NCI-H128 (cell line): ENCODE measurements at regions not wholly inside any gene's neighbourhood (a gene's known extent, or its start where the extent isn't known, plus 50 kb on each side); places are given as distances from the start of the nearest gene placed in this dataset.

Experiments used
- DNase-seq: peaks from one replicate; lab custom pipeline; 2025; ENCODE audit not compliant: unreplicated experiment; lab: John Stamatoyannopoulos, UW

GRCh38 chr2:176665086-176665485, 395.8 kb downstream of the MTX2 start:
- no peak for DNase-seq

GRCh38 chr2:176668912-176669311, 399.7 kb downstream of the MTX2 start:
- DNase-seq = no peak

DNA sequence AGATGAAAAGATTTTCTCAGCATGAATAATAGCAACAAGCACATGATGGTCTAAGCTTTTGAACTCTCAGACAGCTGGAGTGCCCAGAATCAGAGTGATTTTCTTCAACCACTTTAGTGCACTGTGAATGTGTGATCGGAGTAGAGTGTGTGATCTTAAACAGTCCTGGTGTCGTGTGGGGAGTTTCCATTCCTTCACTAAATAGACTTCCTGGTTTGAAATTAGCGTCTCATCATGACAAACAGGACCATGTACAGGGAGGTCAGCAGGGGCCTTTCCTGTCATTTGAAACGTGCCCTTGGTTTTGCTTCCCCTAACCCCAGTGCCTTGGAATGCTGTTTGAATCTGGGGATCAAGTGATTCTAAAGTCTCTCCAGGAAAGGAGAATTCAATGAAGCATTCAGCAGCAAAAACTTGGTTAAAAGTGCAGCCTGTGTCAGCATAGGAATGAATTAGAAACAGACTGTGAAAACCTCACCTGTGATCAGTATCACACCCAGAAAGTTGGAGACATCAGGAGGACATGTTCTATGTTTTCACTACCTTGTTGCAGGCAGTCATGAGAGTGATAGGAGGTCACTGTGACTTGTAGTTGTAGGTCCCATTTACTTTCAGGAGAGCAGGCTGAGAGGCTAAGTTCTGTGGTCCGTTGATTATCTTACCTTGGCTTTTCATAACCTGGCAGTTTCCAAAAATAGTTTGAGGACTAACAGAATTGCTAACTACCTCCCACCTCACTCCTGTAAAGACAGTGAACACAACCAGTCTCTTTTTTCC, 400.3 kb downstream of the MTX2 start:
- DNase-seq = no peak

- no peak for DNase-seq
Measured at GRCh38 chr2:176675271-176675949, 406.2 kb downstream of the MTX2 start.

DNA sequence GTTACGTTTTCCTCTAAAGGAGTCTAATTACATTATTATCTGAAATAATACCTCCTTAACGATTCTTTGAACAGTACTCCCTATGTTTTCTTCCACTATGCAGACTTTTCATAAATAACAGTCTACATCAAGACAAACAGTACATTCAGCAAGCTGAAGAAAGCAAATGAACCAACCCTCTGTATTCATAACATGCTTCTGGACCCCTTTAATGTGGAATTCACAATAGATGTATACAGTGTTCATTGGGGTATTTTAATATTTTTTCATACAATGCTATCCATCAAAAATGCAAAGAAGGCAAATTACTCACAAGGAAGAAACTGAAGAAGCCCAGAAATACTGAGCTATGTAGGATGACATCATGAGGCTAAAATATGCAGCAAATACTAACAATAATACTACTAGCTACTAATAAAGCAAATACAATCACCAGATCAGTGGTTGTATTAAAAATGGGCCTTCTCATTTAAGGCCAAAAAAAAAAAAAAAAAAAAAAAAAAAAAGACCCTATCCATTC, 408.6 kb downstream of the MTX2 start:
- DNase-seq = no peak

- DNase-seq = no peak
Measured at GRCh38 chr2:176678571-176678970, 409.3 kb downstream of the MTX2 start.

- DNase-seq = no peak
Measured at GRCh38 chr2:176679061-176679669, 409.9 kb downstream of the MTX2 start.

- DNase-seq = no peak
Measured at GRCh38 chr2:176680916-176681516, 411.8 kb downstream of the MTX2 start.

DNA sequence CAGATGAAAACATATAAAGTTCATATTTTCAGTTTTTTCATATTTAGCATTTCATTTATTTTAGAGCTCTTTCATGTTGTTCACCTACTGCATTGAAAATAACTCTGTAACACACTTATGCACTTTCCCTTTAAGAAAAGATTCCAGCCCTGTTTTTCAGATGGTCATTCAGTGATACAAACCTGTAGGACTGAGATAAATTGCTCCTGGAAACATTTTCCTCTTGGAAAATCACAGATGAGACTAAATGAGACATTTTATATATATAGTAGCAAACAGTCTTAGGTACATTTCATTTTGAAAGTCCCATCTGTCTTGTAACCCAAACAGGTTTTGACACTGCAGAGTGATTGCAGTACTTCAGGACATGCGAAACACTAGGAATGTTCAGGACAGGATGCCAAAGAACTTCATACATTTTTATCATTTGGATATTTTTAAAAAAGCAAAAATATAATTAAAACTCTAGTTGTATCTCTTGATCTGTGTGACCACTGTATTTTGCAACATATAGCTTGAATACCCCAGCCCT, 412.4 kb downstream of the MTX2 start:
- no peak for DNase-seq

GRCh38 chr2:176682278-176682677, 413.0 kb downstream of the MTX2 start:
- DNase-seq = no peak

DNA sequence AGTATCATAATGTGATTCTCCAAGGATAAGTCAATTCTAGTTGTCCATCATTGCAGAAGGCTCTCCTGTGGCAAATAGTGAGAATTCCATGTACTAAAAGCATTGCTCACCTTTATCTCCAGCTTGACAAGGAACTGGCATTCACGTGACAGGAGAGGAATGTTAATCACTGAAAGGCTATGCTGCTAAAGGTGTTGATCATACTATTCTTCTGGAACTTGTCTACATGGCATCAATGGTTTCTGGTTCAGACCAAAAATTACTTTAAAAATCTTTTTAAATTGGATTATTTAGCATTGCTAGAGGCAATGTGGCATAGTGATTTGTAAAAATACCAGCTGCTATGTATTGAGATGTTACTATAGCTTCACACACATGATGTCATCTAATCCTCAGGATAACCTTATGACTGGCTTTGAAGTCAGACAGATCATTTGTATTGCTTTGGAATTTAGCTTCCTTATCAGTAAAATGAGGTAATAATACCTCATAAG, 414.4 kb downstream of the MTX2 start:
- DNase-seq = no peak

DNA sequence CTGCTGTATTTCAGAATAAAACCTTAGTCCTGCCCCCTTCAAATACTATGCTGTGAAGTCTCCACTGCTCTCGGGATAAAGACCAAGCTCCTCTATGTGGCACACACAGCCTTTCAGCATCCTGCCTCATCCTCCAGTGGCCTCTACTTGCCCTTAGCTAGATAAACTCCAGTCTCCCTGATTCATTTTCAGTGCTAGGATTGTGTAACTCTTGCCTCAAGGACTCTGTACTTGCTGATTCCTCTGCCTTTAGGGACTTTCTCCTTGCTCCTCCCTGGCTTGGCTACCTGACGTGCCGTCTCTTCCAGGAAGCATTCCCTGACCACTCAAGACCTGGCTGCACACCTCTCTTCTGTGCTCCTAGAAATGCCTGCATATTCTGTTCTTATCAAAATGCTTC, 416.7 kb downstream of the MTX2 start:
- DNase-seq = no peak

DNA sequence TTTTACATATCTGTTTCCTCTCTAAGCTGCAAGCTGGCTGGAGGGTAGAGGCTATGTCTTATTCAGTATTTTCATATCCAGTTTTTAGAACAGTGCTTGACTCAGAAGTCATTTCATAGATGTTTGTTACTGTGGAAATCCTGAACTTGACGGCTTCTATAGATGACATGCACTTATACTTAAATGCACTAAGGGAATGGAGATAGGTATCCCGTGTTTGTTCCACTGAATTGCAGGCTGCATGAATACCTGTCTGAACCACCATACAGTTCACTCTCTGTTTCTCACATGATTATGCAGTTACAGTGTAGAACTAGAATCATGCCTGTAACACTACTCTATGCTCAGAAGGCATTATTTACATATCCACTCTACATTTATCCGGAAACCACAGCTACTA, 417.1 kb downstream of the MTX2 start:
- DNase-seq = no peak

GRCh38 chr2:176687342-176687741, 418.1 kb downstream of the MTX2 start:
- DNase-seq = no peak

- no peak for DNase-seq
Measured at GRCh38 chr2:176687944-176688343, 418.7 kb downstream of the MTX2 start.

DNA sequence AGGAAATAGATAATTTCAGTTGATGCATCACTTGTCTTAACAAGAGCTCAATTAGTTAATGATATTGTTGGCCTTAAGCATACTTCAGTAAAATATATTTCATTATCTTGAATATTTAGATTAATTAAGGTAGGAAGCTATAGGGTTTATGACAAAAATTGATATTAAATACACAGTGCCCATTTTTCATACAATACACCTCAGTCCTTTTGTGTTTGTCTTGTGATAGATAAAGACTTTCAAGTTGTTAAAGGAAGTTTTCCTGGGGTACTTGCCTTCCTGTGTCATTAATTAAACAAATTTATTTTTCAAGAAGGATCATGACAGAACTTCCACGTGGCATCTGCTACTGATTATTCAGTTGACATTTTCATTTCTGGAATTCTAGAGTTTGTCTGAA, 420.5 kb downstream of the MTX2 start:
- DNase-seq = no peak

DNA sequence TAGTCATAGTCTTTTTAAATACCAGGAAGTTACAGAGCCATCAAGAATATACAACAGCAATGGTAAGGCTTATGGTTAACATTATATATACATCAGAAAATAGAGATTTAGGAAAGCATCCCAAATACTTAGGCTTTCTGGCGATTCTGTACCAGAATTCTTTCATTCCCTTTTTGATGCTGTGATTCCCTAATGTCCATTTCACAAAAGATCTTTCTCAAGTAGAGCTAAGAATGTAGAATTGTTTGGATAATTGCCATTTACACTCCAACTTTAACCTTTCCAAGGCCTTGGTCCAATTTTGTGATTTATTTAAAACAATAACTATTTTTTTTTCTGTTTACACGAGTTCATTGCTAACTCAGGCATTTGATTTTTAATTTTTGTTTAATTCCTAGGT, 422.2 kb downstream of the MTX2 start:
- no peak for DNase-seq

GRCh38 chr2:176692533-176692932, 423.3 kb downstream of the MTX2 start:
- no peak for DNase-seq

- DNase-seq = no peak
Measured at GRCh38 chr2:176699098-176699497, 429.9 kb downstream of the MTX2 start.

DNA sequence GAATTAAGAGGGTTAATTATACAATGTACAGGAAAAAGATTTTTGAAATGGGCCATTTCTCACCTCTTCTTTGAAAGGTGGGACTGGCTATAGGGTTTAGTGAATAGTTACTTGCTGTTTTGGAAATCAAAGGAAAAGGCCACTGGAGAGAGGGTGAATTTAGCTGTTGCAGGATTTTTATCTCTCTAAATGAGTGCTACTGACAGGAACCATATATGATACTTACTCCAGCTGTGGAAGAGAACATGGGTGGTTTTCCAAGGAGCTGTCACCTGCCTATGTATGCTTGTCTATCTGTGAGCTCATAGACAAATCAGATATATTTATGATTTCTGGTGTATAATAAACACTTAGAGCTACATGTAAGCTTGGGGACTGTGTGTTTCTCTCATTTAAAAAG, 430.4 kb downstream of the MTX2 start:
- no peak for DNase-seq

GRCh38 chr2:176702131-176702530, 432.9 kb downstream of the MTX2 start:
- DNase-seq = no peak
